ENCODE measurements at regions not wholly inside any gene's neighbourhood (a gene's known extent, or its start where the extent isn't known, plus 50 kb on each side); places are given as distances from the start of the nearest gene placed in this dataset.

- no peak for DNase-seq
- intact Hi-C loops (cut with DNase I; ENCODE audit: low total_unique reads) = no loop called here
- no peaks in the 10 kb centered on the region for H3K9me3 ChIP-seq
Observed at GRCh38 chr12:92275443-92276154, 130.0 kb upstream of the BTG1 start.

GRCh38 chr12:92273076-92273475, 127.4 kb upstream of the BTG1 start:
- TF ChIP-seq CTCF (IDR thresholded peaks at IDR 0.05) = no peak
- Histone ChIP-seq H3K27ac (no peak overlapping the region), H3K4me1 (peaks cover 0 to 4% (median 2%) of the 10 kb centered on the region in 4 donors), H3K36me3 (no peaks in the 10 kb centered on the region), H3K27me3 (no peaks in the 10 kb centered on the region), H3K9me3 (no peaks in the 10 kb centered on the region), H3K4me3 (no peak overlapping the region)
- intact Hi-C loops (cut with DNase I; ENCODE audit: low total_unique reads) = no loop called here
- no peak for DNase-seq

More at GRCh38 chr12:92275443-92276154, 130.0 kb upstream of the BTG1 start:
- peaks cover 0 to 18% (median 8%) of the 10 kb centered on the region in 4 donors for H3K4me1 ChIP-seq
- H3K4me3 ChIP-seq = no peak overlapping the region
- H3K27me3 ChIP-seq = no peaks in the 10 kb centered on the region
- no peaks in the 10 kb centered on the region for H3K36me3 ChIP-seq
- no peak overlapping the region for H3K27ac ChIP-seq
- no peak for TF ChIP-seq CTCF (IDR thresholded peaks at IDR 0.05)

GRCh38 chr12:92272061-92272964, 126.7 kb upstream of the BTG1 start:
- H3K4me1 ChIP-seq = no peaks in the 10 kb centered on the region
- H3K4me3 ChIP-seq = no peak overlapping the region
- H3K9me3 ChIP-seq = no peaks in the 10 kb centered on the region
- no peak for DNase-seq
- no peak for TF ChIP-seq CTCF (IDR thresholded peaks at IDR 0.05)
- H3K36me3 ChIP-seq = no peaks in the 10 kb centered on the region
- no peak overlapping the region for H3K27ac ChIP-seq
- no peaks in the 10 kb centered on the region for H3K27me3 ChIP-seq
- intact Hi-C loops (cut with DNase I; ENCODE audit: low total_unique reads) = no loop called here

- no peak for TF ChIP-seq CTCF (IDR thresholded peaks at IDR 0.05)
- intact Hi-C loops (cut with DNase I; ENCODE audit: low total_unique reads) = no loop called here
- Histone ChIP-seq H3K9me3 (no peaks in the 10 kb centered on the region), H3K27ac (no peak overlapping the region), H3K27me3 (no peaks in the 10 kb centered on the region), H3K4me1 (no peaks in the 10 kb centered on the region), H3K36me3 (no peaks in the 10 kb centered on the region), H3K4me3 (no peak overlapping the region)
- no peak for DNase-seq
Observed at GRCh38 chr12:92271341-92271740, 125.7 kb upstream of the BTG1 start.

- H3K27me3 ChIP-seq = no peaks in the 10 kb centered on the region
- no peak for TF ChIP-seq CTCF (IDR thresholded peaks at IDR 0.05)
- H3K27ac ChIP-seq = no peak overlapping the region
- intact Hi-C loops (cut with DNase I; ENCODE audit: low total_unique reads) = no loop called here
- H3K4me1 ChIP-seq = no peaks in the 10 kb centered on the region
- H3K9me3 ChIP-seq = no peaks in the 10 kb centered on the region
- DNase-seq = no peak
- no peaks in the 10 kb centered on the region for H3K36me3 ChIP-seq
- no peak overlapping the region for H3K4me3 ChIP-seq
Observed at GRCh38 chr12:92270521-92270920, 124.9 kb upstream of the BTG1 start.
